HCT116 (cell line): ENCODE measurements at regions not wholly inside any gene's neighbourhood (a gene's known extent, or its start where the extent isn't known, plus 50 kb on each side); places are given as distances from the start of the nearest gene placed in this dataset.

Experiments
- ATAC-seq: fragments of 200-7000 bp; cut with Tn5 transposase; 2 replicates; pipeline ENCODE4 v1.9.1; 2020; ENCODE audit warnings: mild to moderate bottlenecking, moderate library complexity
- BruUV-seq: library from RNA; stranded (reverse); fragments of 400-500 nt; replicated peaks from 2 replicates; lab custom pipeline; 2021; lab: Mats Ljungman, UMichigan
- CTCF ChIA-PET: fragments of 300-600 bp; sonication (Branson Sonifier 250); formaldehyde crosslinking; loops from one replicate; lab custom pipeline; 2021; ENCODE audit warnings: antibody characterized with exemption; lab: Charles Lee
- POLR2A ChIA-PET: fragments of 300-600, 350-600 bp; sonication (Branson Sonifier 250); formaldehyde crosslinking; loops from one replicate; lab custom pipeline; 2021; ENCODE audit warnings: antibody characterized with exemption; lab: Charles Lee
- RAD21 ChIA-PET, 2 experiments: fragments of 300-600 bp; sonication (Branson Sonifier 250); formaldehyde crosslinking; loops; one replicate each; lab custom pipeline; 2023; ENCODE audit warnings: low total read pairs in 2 of 2; ENCODE audit not compliant: uncharacterized antibody in 2 of 2, unreplicated experiment in 2 of 2, low non-redundant PET in 1 of 2; lab: Charles Lee
- DNase-seq: peaks from one replicate; pipeline ENCODE4 v3.0.0-alpha.2; 2010; ENCODE audit warnings: low read depth, low spot score
- H2AFZ ChIP-seq: fragments of 200-600 bp; shearing (Covaris generic), sonication (generic); 2 replicates; pipeline ENCODE4 v1.6.1; 2017; ENCODE audit warnings: low read depth, mixed run types, mixed read lengths, antibody characterized with exemption, low read length; ENCODE audit not compliant: poor library complexity, severe bottlenecking
- H3K27ac ChIP-seq: 2 replicates; pipeline ENCODE4 v1.5.1; 2012; ENCODE audit warnings: low read depth, low read length
- H3K27me3 ChIP-seq: fragments of 200-600 bp; sonication (generic); 2 replicates; pipeline ENCODE4 v1.6.1; 2016; ENCODE audit warnings: mixed run types, low read length, mixed read lengths; ENCODE audit not compliant: insufficient read depth
- H3K36me3 ChIP-seq, 2 experiments: fragments of 200-500 bp in 1 of 2; fragments of 200-600 bp in 1 of 2; sonication (Bioruptor generic) in 1 of 2; sonication (generic) in 1 of 2; 2 replicates each; pipeline versions ENCODE4 v1.5.1 to v1.6.1; 2014 to 2016; ENCODE audit warnings: low read length in 2 of 2, inconsistent platforms in 1 of 2, mixed read lengths in 1 of 2, mixed run types in 1 of 2; ENCODE audit not compliant: insufficient read depth in 2 of 2, control insufficient read depth in 1 of 2
- H3K4me1 ChIP-seq, 2 experiments: fragments of 200-600 bp in 1 of 2; sonication (generic) in 1 of 2; 2 replicates each; pipeline versions ENCODE4 v1.5.1 to v1.6.1; 2012 to 2017; ENCODE audit warnings: low read length in 2 of 2, inconsistent platforms in 1 of 2, mild to moderate bottlenecking in 1 of 2, mixed read lengths in 1 of 2, mixed run types in 1 of 2, moderate library complexity in 1 of 2; ENCODE audit not compliant: insufficient read depth in 2 of 2, control insufficient read depth in 1 of 2
- H3K4me2 ChIP-seq: fragments of 200-600 bp; sonication (generic); 2 replicates; pipeline ENCODE4 v1.6.1; 2017; ENCODE audit warnings: mixed run types, low read length, mixed read lengths
- H3K4me3 ChIP-seq, 2 experiments: fragments of 200-600 bp in 1 of 2; sonication (generic) in 1 of 2; replicated peaks in 1 of 2; 2 replicates each; pipeline ENCODE4 v1.5.1; 2011 to 2016; ENCODE audit warnings: low read length in 2 of 2, control low read depth in 1 of 2, low read depth in 1 of 2, mild to moderate bottlenecking in 1 of 2, mixed read lengths in 1 of 2, mixed run types in 1 of 2
- H3K79me2 ChIP-seq: fragments of 200-600 bp; sonication (generic); 2 replicates; pipeline ENCODE4 v1.6.1; 2017; ENCODE audit warnings: mild to moderate bottlenecking, mixed run types, low read length, moderate library complexity, mixed read lengths; ENCODE audit not compliant: insufficient read depth
- H3K9ac ChIP-seq: fragments of 200-600 bp; sonication (generic); 2 replicates; pipeline ENCODE4 v1.6.1; 2016; ENCODE audit warnings: low read length, mixed read lengths
- H3K9me2 ChIP-seq: fragments of 200-600 bp; sonication (generic), shearing (Covaris generic); 2 replicates; pipeline ENCODE4 v1.6.1; 2017; ENCODE audit warnings: mixed run types, mild to moderate bottlenecking, moderate library complexity; ENCODE audit not compliant: insufficient read depth
- H3K9me3 ChIP-seq, 2 experiments: fragments of 200-500 bp in 1 of 2; fragments of 200-600 bp in 1 of 2; sonication (Bioruptor generic) in 1 of 2; sonication (generic) in 1 of 2; 2 replicates each; pipeline ENCODE4 v1.6.1; 2014 to 2017; ENCODE audit warnings: low read length in 2 of 2, mixed read lengths in 2 of 2, inconsistent platforms in 1 of 2, low read depth in 1 of 2, mild to moderate bottlenecking in 1 of 2, mixed run types in 1 of 2, moderate library complexity in 1 of 2; ENCODE audit not compliant: control insufficient read depth in 1 of 2, insufficient read depth in 1 of 2
- H4K20me1 ChIP-seq: fragments of 200-600 bp; sonication (generic), shearing (Covaris generic); 2 replicates; pipeline ENCODE4 v1.6.1; 2017; ENCODE audit warnings: mixed run types, mild to moderate bottlenecking, moderate library complexity; ENCODE audit not compliant: insufficient read depth
- CBX3 ChIP-seq: IDR thresholded peaks from 2 replicates; pipeline ENCODE4 v1.6.1; 2012; ENCODE audit warnings: low read depth
- EZH2 ChIP-seq: fragments of 200-600 bp; sonication (generic); IDR thresholded peaks from 2 replicates; pipeline ENCODE4 v1.6.1; 2017; ENCODE audit warnings: antibody characterized with exemption, mixed run types
- EZH2phosphoT487 ChIP-seq: fragments of 200-600 bp; IDR thresholded peaks from 2 replicates; pipeline ENCODE4 v1.6.1; 2018; ENCODE audit warnings: antibody characterized with exemption, borderline replicate concordance
- FOSL1 ChIP-seq: IDR thresholded peaks from 2 replicates; pipeline ENCODE4 v1.6.1; 2012; ENCODE audit warnings: low read depth
- JUND ChIP-seq: IDR thresholded peaks from 2 replicates; pipeline ENCODE4 v1.6.1; 2012
- RAD21 ChIP-seq: IDR thresholded peaks from 2 replicates; pipeline ENCODE4 v1.6.1; 2012; ENCODE audit warnings: low read depth, mild to moderate bottlenecking
- SRF ChIP-seq: IDR thresholded peaks from 2 replicates; pipeline ENCODE4 v1.6.1; 2012; ENCODE audit warnings: low read depth
- TCF7L2 ChIP-seq: IDR thresholded peaks from 2 replicates; pipeline ENCODE4 v1.7.0; 2011; ENCODE audit warnings: borderline replicate concordance, inconsistent platforms; ENCODE audit not compliant: insufficient read depth, insufficient read length; ENCODE audit errors: extremely low read depth
- YY1 ChIP-seq: IDR thresholded peaks from 2 replicates; pipeline ENCODE4 v1.6.1; 2011; ENCODE audit warnings: low read length, low read depth, moderate library complexity, mild to moderate bottlenecking; ENCODE audit not compliant: insufficient replicate concordance; ENCODE audit errors: extremely low read depth
- ZFX ChIP-seq: fragments of 450-650 bp; IDR thresholded peaks from 2 replicates; pipeline ENCODE4 v1.6.1; 2017
- ZNF274 ChIP-seq: fragments of 200-500 bp; sonication (Bioruptor generic); IDR thresholded peaks from 2 replicates; pipeline ENCODE4 v1.6.1; 2014; ENCODE audit warnings: mild to moderate bottlenecking, low read depth, low read length, inconsistent platforms
- intact Hi-C: fragments of 100-400 bp; cut with micrococcal nuclease; formaldehyde crosslinking; loops from 2 replicates; pipeline ENCODE4 v1.10.0; 2022
- TF ChIP-seq, protein P1 (sequence below): IDR thresholded peaks from 2 replicates; pipeline ENCODE4 v1.6.1; 2012
- TF ChIP-seq, protein P2 (sequence below): IDR thresholded peaks from 2 replicates; pipeline ENCODE4 v1.6.1; 2012

DNA sequence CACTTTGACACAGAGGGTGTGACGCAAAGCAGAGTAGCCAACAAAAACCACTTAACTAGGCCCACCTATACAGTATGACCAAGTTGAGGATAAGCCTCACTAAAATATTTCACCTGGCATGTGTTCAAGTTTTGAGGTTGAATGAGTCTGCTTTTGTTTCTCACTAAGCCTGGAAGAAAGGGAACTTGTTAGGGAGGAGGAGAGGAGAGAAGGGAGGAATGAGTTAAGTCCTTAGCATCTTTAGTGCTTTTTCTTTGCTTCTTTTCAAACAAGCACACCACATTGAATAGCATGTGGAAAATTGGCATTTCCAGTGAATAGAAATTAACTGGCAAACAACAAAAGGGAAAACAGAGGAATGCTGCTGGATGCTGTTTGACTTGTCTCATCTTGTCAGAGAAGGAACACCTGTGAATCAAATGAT lies 461.9 kb downstream of the GJA1 start:
- no peak for DNase-seq
- no peak overlapping the region for H3K27ac ChIP-seq
- no peaks in the 10 kb centered on the region for H3K9me2 ChIP-seq
- BruUV-seq, result no TSS peak
- H2AFZ ChIP-seq, result no peak overlapping the region
- H3K79me2 ChIP-seq, result no peaks in the 10 kb centered on the region
- TF ChIP-seq EZH2phosphoT487, result no peak
- no peak for TF ChIP-seq CBX3
- TF ChIP-seq YY1, result no peak
- TF ChIP-seq RAD21, result no peak
- TF ChIP-seq SRF, result no peak
- TF ChIP-seq, all 23 proteins: peak for 0
- ChIA-PET RAD21 (interaction anchor here in 1 of 2 experiments (0.5 kb wide), 1 partner anchor 521 kb away, joined by 3 read pairs; no protein-coding TSS in a partner anchor), POLR2A (no interaction called here), CTCF (interaction anchor here (0.6 kb wide), 1 partner anchor 13 kb away, joined by 3 read pairs; no protein-coding TSS in a partner anchor)
- H3K27me3 ChIP-seq, result no peaks in the 10 kb centered on the region
- no peaks in the 10 kb centered on the region for H3K4me1 ChIP-seq
- no peak overlapping the region for H3K4me3 ChIP-seq
- H3K36me3 ChIP-seq, result no peaks in the 10 kb centered on the region
- H3K9ac ChIP-seq, result no peak overlapping the region
- no peaks in the 10 kb centered on the region for H4K20me1 ChIP-seq
- ATAC-seq, result no peak
- no peaks in the 10 kb centered on the region for H3K9me3 ChIP-seq
- no peak overlapping the region for H3K4me2 ChIP-seq
- intact Hi-C loops, result no loop called here

DNA sequence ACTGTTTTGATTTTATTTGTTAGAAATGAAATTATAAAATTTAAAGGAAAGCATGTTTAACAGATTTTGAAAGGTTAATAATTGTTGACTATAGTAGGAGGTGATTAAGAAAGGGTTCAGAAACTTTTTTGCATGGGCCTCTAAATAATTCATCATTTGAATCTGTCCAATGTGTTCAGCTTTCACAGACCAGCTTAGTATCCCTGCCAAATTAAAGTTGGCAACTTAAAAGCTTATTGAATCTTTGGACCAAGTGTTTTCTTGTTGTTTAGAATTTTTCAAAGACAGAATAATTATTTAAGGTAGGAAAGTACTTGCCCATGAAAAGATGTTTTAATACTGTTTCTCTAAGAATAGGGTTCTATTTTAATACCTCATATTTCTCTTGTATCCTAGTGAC lies 466.0 kb downstream of the GJA1 start:
- no peak overlapping the region for H2AFZ ChIP-seq
- no peak overlapping the region for H3K4me3 ChIP-seq
- no peak overlapping the region for H3K4me2 ChIP-seq
- CTCF ChIA-PET, result no interaction called here
- H4K20me1 ChIP-seq, result no peaks in the 10 kb centered on the region
- no peaks in the 10 kb centered on the region for H3K79me2 ChIP-seq
- BruUV-seq, result no TSS peak
- ATAC-seq (no peak), DNase-seq (no peak)
- H3K9ac ChIP-seq, result no peak overlapping the region
- H3K27me3 ChIP-seq, result no peaks in the 10 kb centered on the region
- intact Hi-C loops, result no loop called here
- RAD21 ChIA-PET, result no interaction called here
- TF ChIP-seq FOSL1 (no peak), SRF (no peak), TCF7L2 (no peak), ZFX (no peak), EZH2 (no peak), EZH2phosphoT487 (no peak), RAD21 (no peak), JUND (no peak), ZNF274 (no peak)
- TF ChIP-seq, protein P1, sequence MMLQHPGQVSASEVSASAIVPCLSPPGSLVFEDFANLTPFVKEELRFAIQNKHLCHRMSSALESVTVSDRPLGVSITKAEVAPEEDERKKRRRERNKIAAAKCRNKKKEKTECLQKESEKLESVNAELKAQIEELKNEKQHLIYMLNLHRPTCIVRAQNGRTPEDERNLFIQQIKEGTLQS, result no peak
- TF ChIP-seq, protein P2, sequence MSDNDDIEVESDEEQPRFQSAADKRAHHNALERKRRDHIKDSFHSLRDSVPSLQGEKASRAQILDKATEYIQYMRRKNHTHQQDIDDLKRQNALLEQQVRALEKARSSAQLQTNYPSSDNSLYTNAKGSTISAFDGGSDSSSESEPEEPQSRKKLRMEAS, result no peak
- no peaks in the 10 kb centered on the region for H3K36me3 ChIP-seq
- no peak overlapping the region for H3K27ac ChIP-seq
- H3K9me2 ChIP-seq, result no peaks in the 10 kb centered on the region
- POLR2A ChIA-PET, result no interaction called here
- no peaks in the 10 kb centered on the region for H3K9me3 ChIP-seq
- no peaks in the 10 kb centered on the region for H3K4me1 ChIP-seq
